ENCODE measurements at regions not wholly inside any gene's neighbourhood (a gene's known extent, or its start where the extent isn't known, plus 50 kb on each side); places are given as distances from the start of the nearest gene placed in this dataset.

- H3K36me3 ChIP-seq, result no peaks in the 10 kb centered on the region
- no peak overlapping the region for H3K27ac ChIP-seq
- DNase-seq, result no peak
- TF ChIP-seq, protein P1, sequence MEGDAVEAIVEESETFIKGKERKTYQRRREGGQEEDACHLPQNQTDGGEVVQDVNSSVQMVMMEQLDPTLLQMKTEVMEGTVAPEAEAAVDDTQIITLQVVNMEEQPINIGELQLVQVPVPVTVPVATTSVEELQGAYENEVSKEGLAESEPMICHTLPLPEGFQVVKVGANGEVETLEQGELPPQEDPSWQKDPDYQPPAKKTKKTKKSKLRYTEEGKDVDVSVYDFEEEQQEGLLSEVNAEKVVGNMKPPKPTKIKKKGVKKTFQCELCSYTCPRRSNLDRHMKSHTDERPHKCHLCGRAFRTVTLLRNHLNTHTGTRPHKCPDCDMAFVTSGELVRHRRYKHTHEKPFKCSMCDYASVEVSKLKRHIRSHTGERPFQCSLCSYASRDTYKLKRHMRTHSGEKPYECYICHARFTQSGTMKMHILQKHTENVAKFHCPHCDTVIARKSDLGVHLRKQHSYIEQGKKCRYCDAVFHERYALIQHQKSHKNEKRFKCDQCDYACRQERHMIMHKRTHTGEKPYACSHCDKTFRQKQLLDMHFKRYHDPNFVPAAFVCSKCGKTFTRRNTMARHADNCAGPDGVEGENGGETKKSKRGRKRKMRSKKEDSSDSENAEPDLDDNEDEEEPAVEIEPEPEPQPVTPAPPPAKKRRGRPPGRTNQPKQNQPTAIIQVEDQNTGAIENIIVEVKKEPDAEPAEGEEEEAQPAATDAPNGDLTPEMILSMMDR (IDR thresholded peaks at IDR 0.05), result no peak
- no peak overlapping the region for H3K4me3 ChIP-seq
- no peak overlapping the region for H3K9ac ChIP-seq (ENCODE audit: low read depth in 2 of 2, low read length in 2 of 2)
- no peaks in the 10 kb centered on the region for H3K27me3 ChIP-seq
- intact Hi-C loops (cut with DNase I), result no loop called here
- H3K4me1 ChIP-seq, result no peaks in the 10 kb centered on the region
- H3K9me3 ChIP-seq, result no peaks in the 10 kb centered on the region
Observed at GRCh38 chr16:64585367-64585766, 536.5 kb downstream of the CDH11 start.

DNA sequence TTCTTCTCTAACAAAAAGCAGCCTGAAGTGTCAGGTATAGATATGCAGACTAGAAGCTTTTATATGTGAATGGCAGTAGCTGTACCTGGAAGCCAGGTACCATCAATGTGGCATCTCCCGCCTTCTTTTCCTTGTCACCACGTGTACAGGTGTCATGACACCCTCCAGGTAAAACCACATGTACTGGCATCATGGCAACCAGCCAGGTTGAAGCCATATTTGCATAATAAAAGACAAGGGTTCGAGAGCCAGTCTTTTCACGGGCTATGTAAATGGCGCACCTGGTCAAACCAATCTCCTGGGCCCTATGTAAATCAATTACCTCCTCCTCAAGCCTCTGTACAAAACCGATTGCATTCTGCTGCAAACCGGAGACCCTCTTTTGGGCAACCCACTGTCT, 541.3 kb downstream of the CDH11 start:
- TF ChIP-seq, protein P1 (IDR thresholded peaks at IDR 0.05), result no peak
- intact Hi-C loops (cut with DNase I), result no loop called here
- H3K4me3 ChIP-seq, result no peak overlapping the region
- H3K27ac ChIP-seq, result no peak overlapping the region
- H3K9ac ChIP-seq (ENCODE audit: low read depth in 2 of 2, low read length in 2 of 2), result no peak overlapping the region
- no peaks in the 10 kb centered on the region for H3K9me3 ChIP-seq
- DNase-seq, result no peak
- no peaks in the 10 kb centered on the region for H3K27me3 ChIP-seq
- no peaks in the 10 kb centered on the region for H3K36me3 ChIP-seq
- H3K4me1 ChIP-seq, result no peaks in the 10 kb centered on the region

GRCh38 chr16:64579712-64580111, 542.2 kb downstream of the CDH11 start:
- Histone ChIP-seq H3K9ac (ENCODE audit: low read depth in 2 of 2, low read length in 2 of 2) (no peak overlapping the region), H3K9me3 (no peaks in the 10 kb centered on the region), H3K4me3 (no peak overlapping the region), H3K27ac (no peak overlapping the region), H3K27me3 (no peaks in the 10 kb centered on the region), H3K36me3 (no peaks in the 10 kb centered on the region), H3K4me1 (no peaks in the 10 kb centered on the region)
- intact Hi-C loops (cut with DNase I), result no loop called here
- TF ChIP-seq, protein P1 (IDR thresholded peaks at IDR 0.05), result no peak
- DNase-seq, result no peak

GRCh38 chr16:64545768-64546167, 576.1 kb downstream of the CDH11 start:
- Histone ChIP-seq H3K36me3 (no peaks in the 10 kb centered on the region), H3K9me3 (no peaks in the 10 kb centered on the region), H3K27ac (no peak overlapping the region), H3K27me3 (no peaks in the 10 kb centered on the region), H3K4me3 (no peak overlapping the region), H3K9ac (ENCODE audit: low read depth in 2 of 2, low read length in 2 of 2) (no peak overlapping the region), H3K4me1 (no peaks in the 10 kb centered on the region)
- TF ChIP-seq, protein P1 (IDR thresholded peaks at IDR 0.05), result no peak
- no peak for DNase-seq
- intact Hi-C loops (cut with DNase I), result no loop called here

DNA sequence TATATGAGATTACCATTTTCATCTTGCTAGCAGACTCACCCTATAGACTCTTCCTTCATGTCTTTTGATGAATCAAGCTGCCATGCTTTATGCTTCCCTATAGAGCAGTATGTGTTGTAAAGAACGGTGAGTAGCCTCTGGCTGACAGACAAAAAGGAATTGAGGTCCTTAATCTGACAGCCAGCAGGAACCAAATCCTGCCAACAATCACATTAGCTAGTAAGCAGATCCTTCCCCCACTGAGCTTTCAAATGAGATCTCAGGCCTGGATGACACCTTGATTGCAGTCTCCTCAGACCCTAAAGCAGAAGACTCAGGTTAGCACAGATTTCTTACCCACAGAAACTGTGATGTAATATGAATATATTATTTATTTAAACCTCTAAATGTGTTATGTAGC, 577.0 kb downstream of the CDH11 start:
- H3K9ac ChIP-seq (ENCODE audit: low read depth in 2 of 2, low read length in 2 of 2), result no peak overlapping the region

More for the DNA sequence above, 577.0 kb downstream of the CDH11 start:
- Histone ChIP-seq H3K27ac (no peak overlapping the region), H3K36me3 (no peaks in the 10 kb centered on the region), H3K4me3 (no peak overlapping the region), H3K9me3 (no peaks in the 10 kb centered on the region), H3K4me1 (no peaks in the 10 kb centered on the region), H3K27me3 (no peaks in the 10 kb centered on the region)
- TF ChIP-seq, protein P1 (IDR thresholded peaks at IDR 0.05), result no peak
- DNase-seq, result no peak
- intact Hi-C loops (cut with DNase I), result no loop called here

Data from colonic mucosa (tissue), 4 donors.